Thyroid gland (tissue), 4 donors: ENCODE measurements at regions not wholly inside any gene's neighbourhood (a gene's known extent, or its start where the extent isn't known, plus 50 kb on each side); places are given as distances from the start of the nearest gene placed in this dataset.

ENCODE experiments used
- CTCF ChIP-seq, 6 experiments: fragments of 200-600 bp in 3 of 6; fragments of 450-650 bp in 3 of 6; sonication (generic) in 3 of 6; IDR thresholded peaks; one replicate each; pipeline ENCODE4 v1.5.1; 2016 to 2019; ENCODE audit warnings: antibody characterized with exemption in 6 of 6, mild to moderate bottlenecking in 2 of 6, inconsistent platforms in 1 of 6, moderate library complexity in 1 of 6
- POLR2A ChIP-seq, 2 donors: fragments of 450-650 bp; IDR thresholded peaks; one replicate each; pipeline ENCODE4 v1.6.1; 2017; ENCODE audit warnings: antibody characterized with exemption in 2 of 2, mild to moderate bottlenecking in 2 of 2, moderate library complexity in 1 of 2

GRCh38 chr10:44312401-44312800, 72.5 kb downstream of the CXCL12 start:
- TF ChIP-seq CTCF (IDR thresholded peaks at IDR 0.05), result no peak
- TF ChIP-seq POLR2A (IDR thresholded peaks at IDR 0.05), result no peak
